K562 (cell line): ENCODE measurements at regions not wholly inside any gene's neighbourhood (a gene's known extent, or its start where the extent isn't known, plus 50 kb on each side); places are given as distances from the start of the nearest gene placed in this dataset.

Source experiments
- RBM15 ChIP-seq: fragments of 200-400 bp; formaldehyde crosslinking; IDR thresholded peaks from 2 replicates; pipeline ENCODE4 v1.6.1; 2018; ENCODE audit warnings: mild to moderate bottlenecking, low read length, moderate library complexity; ENCODE audit not compliant: insufficient read depth
- RREB1 ChIP-seq: fragments of 250-450 bp; sonication (Bioruptor Pico); IDR thresholded peaks from 2 replicates; pipeline ENCODE4 v1.4.0; 2020
- SAFB2 ChIP-seq: fragments of 200-400 bp; formaldehyde crosslinking; IDR thresholded peaks from 2 replicates; pipeline ENCODE4 v1.6.1; 2018; ENCODE audit warnings: borderline replicate concordance, low read length, low read depth, moderate library complexity; ENCODE audit not compliant: severe bottlenecking
- THAP12 ChIP-seq: fragments of 250-450 bp; sonication (Bioruptor Pico); IDR thresholded peaks from 2 replicates; pipeline ENCODE4 v1.9.0; 2021; ENCODE audit warnings: mild to moderate bottlenecking, inconsistent platforms
- TF ChIP-seq, protein P1 (sequence below), 3 experiments: fragments of 200-800 bp in 1 of 3; fragments of 250-450 bp in 1 of 3; fragments of 450-650 bp in 1 of 3; sonication (Bioruptor Pico) in 1 of 3; sonication (Bioruptor generic) in 1 of 3; formaldehyde crosslinking in 1 of 3; IDR thresholded peaks; 2 replicates each; pipeline versions ENCODE4 v1.6.1 to v1.8.0; 2016 to 2022; ENCODE audit warnings: mild to moderate bottlenecking in 2 of 3, missing genetic modification characterization in 2 of 3, missing compliant biosample characterization in 1 of 3, moderate library complexity in 1 of 3
- TF ChIP-seq, protein P2 (sequence below): sonication (generic); formaldehyde crosslinking; IDR thresholded peaks from 2 replicates; pipeline ENCODE4 v1.8.1; 2023; ENCODE audit warnings: mild to moderate bottlenecking, missing genetic modification reagents

GRCh38 chr10:1977461-1977860, 240.1 kb upstream of the ADARB2 start (continued):
- TF ChIP-seq, protein P1, sequence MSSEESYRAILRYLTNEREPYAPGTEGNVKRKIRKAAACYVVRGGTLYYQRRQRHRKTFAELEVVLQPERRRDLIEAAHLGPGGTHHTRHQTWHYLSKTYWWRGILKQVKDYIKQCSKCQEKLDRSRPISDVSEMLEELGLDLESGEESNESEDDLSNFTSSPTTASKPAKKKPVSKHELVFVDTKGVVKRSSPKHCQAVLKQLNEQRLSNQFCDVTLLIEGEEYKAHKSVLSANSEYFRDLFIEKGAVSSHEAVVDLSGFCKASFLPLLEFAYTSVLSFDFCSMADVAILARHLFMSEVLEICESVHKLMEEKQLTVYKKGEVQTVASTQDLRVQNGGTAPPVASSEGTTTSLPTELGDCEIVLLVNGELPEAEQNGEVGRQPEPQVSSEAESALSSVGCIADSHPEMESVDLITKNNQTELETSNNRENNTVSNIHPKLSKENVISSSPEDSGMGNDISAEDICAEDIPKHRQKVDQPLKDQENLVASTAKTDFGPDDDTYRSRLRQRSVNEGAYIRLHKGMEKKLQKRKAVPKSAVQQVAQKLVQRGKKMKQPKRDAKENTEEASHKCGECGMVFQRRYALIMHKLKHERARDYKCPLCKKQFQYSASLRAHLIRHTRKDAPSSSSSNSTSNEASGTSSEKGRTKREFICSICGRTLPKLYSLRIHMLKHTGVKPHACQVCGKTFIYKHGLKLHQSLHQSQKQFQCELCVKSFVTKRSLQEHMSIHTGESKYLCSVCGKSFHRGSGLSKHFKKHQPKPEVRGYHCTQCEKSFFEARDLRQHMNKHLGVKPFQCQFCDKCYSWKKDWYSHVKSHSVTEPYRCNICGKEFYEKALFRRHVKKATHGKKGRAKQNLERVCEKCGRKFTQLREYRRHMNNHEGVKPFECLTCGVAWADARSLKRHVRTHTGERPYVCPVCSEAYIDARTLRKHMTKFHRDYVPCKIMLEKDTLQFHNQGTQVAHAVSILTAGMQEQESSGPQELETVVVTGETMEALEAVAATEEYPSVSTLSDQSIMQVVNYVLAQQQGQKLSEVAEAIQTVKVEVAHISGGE (CRISPR knock-in tag; IDR thresholded peaks at IDR 0.05): no peak
- TF ChIP-seq RBM15: no peak
- TF ChIP-seq THAP12 (CRISPR knock-in tag): no peak
- no peak for TF ChIP-seq RREB1
- TF ChIP-seq, protein P2, sequence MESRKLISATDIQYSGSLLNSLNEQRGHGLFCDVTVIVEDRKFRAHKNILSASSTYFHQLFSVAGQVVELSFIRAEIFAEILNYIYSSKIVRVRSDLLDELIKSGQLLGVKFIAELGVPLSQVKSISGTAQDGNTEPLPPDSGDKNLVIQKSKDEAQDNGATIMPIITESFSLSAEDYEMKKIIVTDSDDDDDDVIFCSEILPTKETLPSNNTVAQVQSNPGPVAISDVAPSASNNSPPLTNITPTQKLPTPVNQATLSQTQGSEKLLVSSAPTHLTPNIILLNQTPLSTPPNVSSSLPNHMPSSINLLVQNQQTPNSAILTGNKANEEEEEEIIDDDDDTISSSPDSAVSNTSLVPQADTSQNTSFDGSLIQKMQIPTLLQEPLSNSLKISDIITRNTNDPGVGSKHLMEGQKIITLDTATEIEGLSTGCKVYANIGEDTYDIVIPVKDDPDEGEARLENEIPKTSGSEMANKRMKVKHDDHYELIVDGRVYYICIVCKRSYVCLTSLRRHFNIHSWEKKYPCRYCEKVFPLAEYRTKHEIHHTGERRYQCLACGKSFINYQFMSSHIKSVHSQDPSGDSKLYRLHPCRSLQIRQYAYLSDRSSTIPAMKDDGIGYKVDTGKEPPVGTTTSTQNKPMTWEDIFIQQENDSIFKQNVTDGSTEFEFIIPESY (CRISPR knock-in tag): no peak
- TF ChIP-seq SAFB2: no peak
